ENCODE measurements at regions not wholly inside any gene's neighbourhood (a gene's known extent, or its start where the extent isn't known, plus 50 kb on each side); places are given as distances from the start of the nearest gene placed in this dataset.
"Not testable (repeated sequence)": the region's sequence is repeated elsewhere in the genome, so short reads cannot be mapped to it uniquely, and the experiment has no call there.

- no peak for DNase-seq
Observed at GRCh38 chr9:7456793-7457530, 342.6 kb downstream of the DMAC1 start.

- DNase-seq, result no peak
Observed at GRCh38 chr9:7456377-7456776, 343.2 kb downstream of the DMAC1 start.

GRCh38 chr9:7454624-7455023, 345.0 kb downstream of the DMAC1 start:
- DNase-seq, result no peak

GRCh38 chr9:7452378-7452777, 347.2 kb downstream of the DMAC1 start:
- DNase-seq, result no peak

GRCh38 chr9:7451062-7451461, 348.5 kb downstream of the DMAC1 start:
- no peak for DNase-seq

- no peak for DNase-seq
Observed at GRCh38 chr9:7443541-7443940, 356.0 kb downstream of the DMAC1 start.

- DNase-seq, result no peak
Observed at GRCh38 chr9:7439355-7439995, 360.1 kb downstream of the DMAC1 start.

GRCh38 chr9:7436754-7437153, 362.8 kb downstream of the DMAC1 start:
- DNase-seq, result no peak

- DNase-seq, result no peak
Observed at GRCh38 chr9:7433508-7434292, 365.9 kb downstream of the DMAC1 start.

- no peak for DNase-seq
Observed at GRCh38 chr9:7432989-7433388, 366.6 kb downstream of the DMAC1 start.

GRCh38 chr9:7417397-7417796, 382.2 kb downstream of the DMAC1 start:
- not testable (repeated sequence) for DNase-seq

GRCh38 chr9:7415836-7416235, 383.7 kb downstream of the DMAC1 start:
- DNase-seq, result no peak

GRCh38 chr9:7408845-7409244, 390.7 kb downstream of the DMAC1 start:
- no peak for DNase-seq

- DNase-seq, result no peak
Observed at GRCh38 chr9:7407246-7407645, 392.3 kb downstream of the DMAC1 start.

GRCh38 chr9:7405924-7406604, 393.5 kb downstream of the DMAC1 start:
- DNase-seq, result no peak

GRCh38 chr9:7403839-7404487, 395.6 kb downstream of the DMAC1 start:
- DNase-seq, result no peak

- no peak for DNase-seq
Observed at GRCh38 chr9:7403028-7403389, 396.6 kb downstream of the DMAC1 start.

GRCh38 chr9:7402334-7403027, 397.1 kb downstream of the DMAC1 start:
- DNase-seq, result no peak

GRCh38 chr9:7401116-7401515, 398.5 kb downstream of the DMAC1 start:
- no peak for DNase-seq

GRCh38 chr9:7394002-7394774, 405.4 kb downstream of the DMAC1 start:
- DNase-seq, result no peak

- no peak for DNase-seq
Observed at GRCh38 chr9:7392148-7392547, 407.4 kb downstream of the DMAC1 start.

Data from RPMI8226 (cell line).